ENCODE measurements at regions not wholly inside any gene's neighbourhood (a gene's known extent, or its start where the extent isn't known, plus 50 kb on each side); places are given as distances from the start of the nearest gene placed in this dataset.

DNA sequence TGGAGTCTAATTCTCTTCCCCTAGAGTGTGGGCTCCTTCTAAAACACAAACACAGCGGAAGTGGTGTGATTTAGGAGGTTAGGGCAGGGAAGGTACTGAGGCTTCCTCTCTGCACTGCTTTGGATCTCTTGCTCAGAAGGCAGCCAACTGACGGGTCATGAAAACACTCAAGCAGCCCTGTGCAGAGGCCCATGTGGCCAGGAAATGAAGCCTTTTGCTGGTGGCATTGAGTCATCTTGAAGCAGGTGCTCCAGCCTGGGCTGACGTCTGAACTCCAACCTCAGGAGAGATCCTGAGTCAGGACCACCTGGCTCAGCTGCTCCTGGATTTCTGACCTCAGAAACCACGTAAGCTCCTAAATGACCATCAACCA lies 72.9 kb downstream of the MRM1 start:
- 46% methylated on average over 4 of the region's 4 CpGs for WGBS
- peak in 4 of 9 donors; percentile 3 to 60 (median 18) for DNase-seq (ENCODE audit: low read depth in 6 of 9, low spot score in 9 of 9)
- peaks cover 0 to 12% of the 10 kb centered on the region in 2 donors for H3K27me3 ChIP-seq (ENCODE audit: control insufficient read depth in 2 of 2, insufficient read depth in 1 of 2, low read length in 1 of 2)
- no peaks in the 10 kb centered on the region for H3K36me3 ChIP-seq (ENCODE audit: control insufficient read depth in 2 of 2, insufficient read depth in 2 of 2, low read length in 1 of 2)
- no peaks in the 10 kb centered on the region for H3K9me3 ChIP-seq (ENCODE audit: control insufficient read depth in 2 of 2, insufficient read depth in 1 of 2, low read length in 1 of 2)
- no peak overlapping the region for H3K4me3 ChIP-seq (ENCODE audit: low read length in 2 of 2)
- no peak overlapping the region for H3K27ac ChIP-seq (ENCODE audit: low read depth in 1 of 2, low read length in 1 of 2)
- H3K4me1 ChIP-seq (ENCODE audit: control insufficient read depth in 2 of 2, insufficient read depth in 2 of 2, low read length in 2 of 2), result no peaks in the 10 kb centered on the region

DNA sequence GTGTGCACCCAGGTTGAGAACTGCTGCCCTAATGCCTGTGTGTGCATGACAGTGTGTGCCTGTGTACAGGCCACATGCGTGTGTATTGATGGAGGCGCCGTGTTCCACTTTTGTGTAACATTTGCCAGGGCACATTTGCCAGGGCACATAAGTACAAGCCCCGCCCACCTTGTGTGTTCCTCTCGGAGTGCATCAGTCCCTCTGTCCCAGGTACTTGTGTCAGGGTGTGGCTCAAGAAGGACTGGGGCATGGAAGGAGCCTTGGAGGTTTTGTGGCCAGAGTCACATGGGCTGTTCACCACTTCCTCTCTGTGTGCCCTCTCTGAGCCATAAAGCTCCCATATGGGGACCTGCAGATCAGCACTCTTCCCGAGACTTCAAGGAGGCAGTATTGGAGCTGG lies 73.9 kb downstream of the MRM1 start:
- no peak overlapping the region for H3K4me3 ChIP-seq (ENCODE audit: low read length in 2 of 2)
- H3K9me3 ChIP-seq (ENCODE audit: control insufficient read depth in 2 of 2, insufficient read depth in 1 of 2, low read length in 1 of 2), result no peaks in the 10 kb centered on the region
- 78% methylated on average over 6 of the region's 6 CpGs for WGBS

DNA sequence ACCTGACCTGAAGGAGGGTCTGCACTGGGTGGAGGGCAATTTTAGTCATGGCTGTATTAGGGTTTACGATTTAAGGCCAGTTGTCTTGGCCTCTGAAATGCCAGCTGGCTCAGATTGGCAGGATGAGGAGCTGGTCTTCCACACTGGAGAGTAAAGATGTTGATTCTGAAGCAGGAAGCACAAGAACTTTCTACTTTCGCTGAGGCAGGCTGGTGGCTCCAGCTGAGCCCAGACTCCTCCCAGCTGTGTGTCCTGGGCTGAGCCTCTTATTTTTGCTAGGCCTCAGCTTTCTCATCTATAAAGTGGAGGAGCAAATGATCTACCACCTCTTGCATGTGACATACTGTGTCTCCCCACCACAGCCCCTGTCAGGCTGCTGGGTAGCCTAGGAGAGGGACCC lies 74.4 kb downstream of the MRM1 start:
- no peaks in the 10 kb centered on the region for H3K36me3 ChIP-seq (ENCODE audit: control insufficient read depth in 2 of 2, insufficient read depth in 2 of 2, low read length in 1 of 2)
- H3K4me1 ChIP-seq (ENCODE audit: control insufficient read depth in 2 of 2, insufficient read depth in 2 of 2, low read length in 2 of 2), result no peaks in the 10 kb centered on the region
- no peak overlapping the region for H3K27ac ChIP-seq (ENCODE audit: low read depth in 1 of 2, low read length in 1 of 2)
- 73% methylated on average over 2 of the region's 2 CpGs for WGBS
- peaks cover 0 to 21% of the 10 kb centered on the region in 2 donors for H3K27me3 ChIP-seq (ENCODE audit: control insufficient read depth in 2 of 2, insufficient read depth in 1 of 2, low read length in 1 of 2)
- no peak for DNase-seq (ENCODE audit: low read depth in 6 of 9, low spot score in 9 of 9)
- no peak overlapping the region for H3K4me3 ChIP-seq (ENCODE audit: low read length in 2 of 2)
- H3K9me3 ChIP-seq (ENCODE audit: control insufficient read depth in 2 of 2, insufficient read depth in 1 of 2, low read length in 1 of 2), result no peaks in the 10 kb centered on the region

More for the DNA sequence above, 73.9 kb downstream of the MRM1 start:
- no peak for DNase-seq (ENCODE audit: low read depth in 6 of 9, low spot score in 9 of 9)
- H3K27ac ChIP-seq (ENCODE audit: low read depth in 1 of 2, low read length in 1 of 2), result no peak overlapping the region
- peaks cover 0 to 17% of the 10 kb centered on the region in 2 donors for H3K27me3 ChIP-seq (ENCODE audit: control insufficient read depth in 2 of 2, insufficient read depth in 1 of 2, low read length in 1 of 2)
- no peaks in the 10 kb centered on the region for H3K36me3 ChIP-seq (ENCODE audit: control insufficient read depth in 2 of 2, insufficient read depth in 2 of 2, low read length in 1 of 2)
- H3K4me1 ChIP-seq (ENCODE audit: control insufficient read depth in 2 of 2, insufficient read depth in 2 of 2, low read length in 2 of 2), result no peaks in the 10 kb centered on the region

DNA sequence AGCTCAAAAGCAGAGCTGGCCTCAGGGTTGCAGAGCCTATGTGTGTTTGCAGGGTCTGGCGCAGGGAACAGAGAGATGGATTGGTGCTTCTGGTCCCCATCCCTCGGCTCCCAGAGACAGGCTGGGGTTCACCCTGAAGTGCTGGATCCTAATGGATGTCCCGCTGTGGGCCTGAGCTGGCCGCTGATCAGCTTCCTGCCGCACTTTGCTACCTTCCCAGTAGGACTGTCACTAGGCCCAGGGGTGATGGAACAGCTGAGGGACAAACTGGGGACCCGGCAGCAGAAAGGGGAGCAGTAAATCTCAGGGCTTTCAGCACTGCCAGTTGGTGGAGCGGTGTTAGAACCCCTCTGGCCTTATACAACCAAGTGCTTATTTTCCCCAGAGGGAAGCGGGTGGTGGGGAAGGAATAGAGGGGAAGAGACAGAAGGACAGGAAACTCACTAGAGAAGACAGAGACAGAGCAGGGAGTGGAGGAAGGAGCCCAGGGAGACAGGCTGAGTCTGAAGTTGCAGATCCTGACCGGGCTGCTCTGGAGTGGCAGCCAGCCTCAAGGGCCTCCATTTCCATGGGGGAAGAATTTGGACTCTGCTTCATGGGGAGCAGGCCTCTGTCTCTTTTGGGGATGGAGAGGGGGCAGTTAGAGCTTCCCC lies 78.6 kb downstream of the MRM1 start:
- Histone ChIP-seq H3K36me3 (ENCODE audit: control insufficient read depth in 2 of 2, insufficient read depth in 2 of 2, low read length in 1 of 2) (no peaks in the 10 kb centered on the region), H3K9me3 (ENCODE audit: control insufficient read depth in 2 of 2, insufficient read depth in 1 of 2, low read length in 1 of 2) (no peaks in the 10 kb centered on the region), H3K27me3 (ENCODE audit: control insufficient read depth in 2 of 2, insufficient read depth in 1 of 2, low read length in 1 of 2) (peaks cover 0 to 30% of the 10 kb centered on the region in 2 donors), H3K4me1 (ENCODE audit: control insufficient read depth in 2 of 2, insufficient read depth in 2 of 2, low read length in 2 of 2) (no peaks in the 10 kb centered on the region), H3K27ac (ENCODE audit: low read depth in 1 of 2, low read length in 1 of 2) (no peak overlapping the region), H3K4me3 (ENCODE audit: low read length in 2 of 2) (no peak overlapping the region)
- no peak for DNase-seq (ENCODE audit: low read depth in 6 of 9, low spot score in 9 of 9)
- 91% methylated on average over 9 of the region's 9 CpGs for WGBS

DNA sequence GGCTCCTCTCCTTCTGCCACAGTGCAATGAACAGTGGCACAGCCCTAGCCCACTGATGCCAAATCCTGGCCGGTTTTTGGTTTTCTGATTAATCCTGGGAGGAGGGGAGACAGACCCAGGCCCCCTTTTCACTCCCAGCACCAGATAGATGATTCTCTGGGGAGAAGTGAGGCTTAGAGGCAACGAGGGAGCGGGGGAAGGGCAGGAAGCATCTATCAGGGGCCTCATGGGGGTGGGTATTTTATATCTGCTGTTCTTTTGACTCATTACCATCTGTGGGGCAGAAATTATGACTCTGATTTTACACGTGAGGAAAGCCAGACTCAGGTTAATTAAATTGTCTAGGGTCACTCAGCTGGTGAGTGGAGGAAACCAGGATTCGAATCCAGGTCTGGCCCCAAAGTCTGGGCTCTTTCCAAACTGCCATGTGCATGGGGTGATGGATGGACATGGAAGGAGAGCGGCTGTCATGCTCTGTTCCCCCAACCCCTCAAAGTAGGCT lies 79.4 kb downstream of the MRM1 start:
- no peak for DNase-seq (ENCODE audit: low read depth in 6 of 9, low spot score in 9 of 9)
- Histone ChIP-seq H3K9me3 (ENCODE audit: control insufficient read depth in 2 of 2, insufficient read depth in 1 of 2, low read length in 1 of 2) (no peaks in the 10 kb centered on the region), H3K27me3 (ENCODE audit: control insufficient read depth in 2 of 2, insufficient read depth in 1 of 2, low read length in 1 of 2) (peaks cover 0 to 32% of the 10 kb centered on the region in 2 donors), H3K27ac (ENCODE audit: low read depth in 1 of 2, low read length in 1 of 2) (no peak overlapping the region), H3K36me3 (ENCODE audit: control insufficient read depth in 2 of 2, insufficient read depth in 2 of 2, low read length in 1 of 2) (no peaks in the 10 kb centered on the region), H3K4me3 (ENCODE audit: low read length in 2 of 2) (no peak overlapping the region), H3K4me1 (ENCODE audit: control insufficient read depth in 2 of 2, insufficient read depth in 2 of 2, low read length in 2 of 2) (no peaks in the 10 kb centered on the region)
- WGBS, result 77% methylated on average over 6 of the region's 6 CpGs

DNA sequence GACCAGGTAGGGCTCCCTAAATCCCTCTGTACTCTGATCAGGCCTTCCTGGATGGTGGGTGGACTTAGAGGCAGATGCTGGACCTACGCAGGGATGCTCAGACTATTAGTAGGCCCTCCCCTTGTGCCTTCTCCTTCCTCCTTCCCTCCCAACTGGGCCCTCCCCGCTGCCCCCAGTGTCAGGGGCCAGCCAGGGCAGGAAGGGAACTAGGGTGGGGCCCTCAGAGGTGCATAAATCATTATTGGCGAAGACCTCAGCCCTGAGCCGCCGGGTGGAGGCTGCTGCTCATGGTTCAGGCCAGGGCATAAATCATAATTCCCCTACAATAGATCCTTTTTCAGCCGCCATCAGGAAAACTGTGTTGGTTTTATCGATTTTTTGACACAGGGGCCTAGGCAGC lies 81.4 kb downstream of the MRM1 start:
- H3K9me3 ChIP-seq (ENCODE audit: control insufficient read depth in 2 of 2, insufficient read depth in 1 of 2, low read length in 1 of 2), result no peaks in the 10 kb centered on the region
- peaks cover 0 to 39% of the 10 kb centered on the region in 2 donors for H3K27me3 ChIP-seq (ENCODE audit: control insufficient read depth in 2 of 2, insufficient read depth in 1 of 2, low read length in 1 of 2)
- H3K4me1 ChIP-seq (ENCODE audit: control insufficient read depth in 2 of 2, insufficient read depth in 2 of 2, low read length in 2 of 2), result no peaks in the 10 kb centered on the region
- no peak overlapping the region for H3K27ac ChIP-seq (ENCODE audit: low read depth in 1 of 2, low read length in 1 of 2)
- no peak overlapping the region for H3K4me3 ChIP-seq (ENCODE audit: low read length in 2 of 2)
- WGBS, result 63% methylated on average over 7 of the region's 7 CpGs
- DNase-seq (ENCODE audit: low read depth in 6 of 9, low spot score in 9 of 9), result no peak
- no peaks in the 10 kb centered on the region for H3K36me3 ChIP-seq (ENCODE audit: control insufficient read depth in 2 of 2, insufficient read depth in 2 of 2, low read length in 1 of 2)

DNA sequence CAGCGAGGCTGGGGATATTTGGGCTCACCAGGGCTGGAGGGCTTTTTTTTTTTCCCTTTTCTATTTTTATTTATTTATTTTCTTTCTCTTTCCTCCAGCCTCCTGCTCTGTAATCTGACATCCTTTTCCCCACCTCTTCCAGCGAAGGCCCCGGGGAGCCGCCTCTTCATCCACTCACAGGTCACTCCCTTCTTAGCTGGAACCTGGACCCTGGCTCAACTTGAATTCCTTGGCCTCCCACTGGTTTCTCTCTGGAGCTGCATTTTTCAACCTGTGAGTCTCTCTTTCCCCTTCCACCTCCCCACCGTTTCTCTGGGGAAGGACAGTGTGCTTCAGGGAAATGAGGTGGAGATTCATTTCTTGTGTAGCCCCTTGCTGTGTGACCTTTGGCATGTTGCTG lies 82.0 kb downstream of the MRM1 start:
- no peak overlapping the region for H3K4me3 ChIP-seq (ENCODE audit: low read length in 2 of 2)
- WGBS, result 84% methylated on average over 5 of the region's 5 CpGs
- no peaks in the 10 kb centered on the region for H3K36me3 ChIP-seq (ENCODE audit: control insufficient read depth in 2 of 2, insufficient read depth in 2 of 2, low read length in 1 of 2)
- no peaks in the 10 kb centered on the region for H3K9me3 ChIP-seq (ENCODE audit: control insufficient read depth in 2 of 2, insufficient read depth in 1 of 2, low read length in 1 of 2)
- no peaks in the 10 kb centered on the region for H3K4me1 ChIP-seq (ENCODE audit: control insufficient read depth in 2 of 2, insufficient read depth in 2 of 2, low read length in 2 of 2)
- no peak for DNase-seq (ENCODE audit: low read depth in 6 of 9, low spot score in 9 of 9)
- H3K27ac ChIP-seq (ENCODE audit: low read depth in 1 of 2, low read length in 1 of 2), result no peak overlapping the region
- H3K27me3 ChIP-seq (ENCODE audit: control insufficient read depth in 2 of 2, insufficient read depth in 1 of 2, low read length in 1 of 2), result peaks cover 0 to 42% of the 10 kb centered on the region in 2 donors

DNA sequence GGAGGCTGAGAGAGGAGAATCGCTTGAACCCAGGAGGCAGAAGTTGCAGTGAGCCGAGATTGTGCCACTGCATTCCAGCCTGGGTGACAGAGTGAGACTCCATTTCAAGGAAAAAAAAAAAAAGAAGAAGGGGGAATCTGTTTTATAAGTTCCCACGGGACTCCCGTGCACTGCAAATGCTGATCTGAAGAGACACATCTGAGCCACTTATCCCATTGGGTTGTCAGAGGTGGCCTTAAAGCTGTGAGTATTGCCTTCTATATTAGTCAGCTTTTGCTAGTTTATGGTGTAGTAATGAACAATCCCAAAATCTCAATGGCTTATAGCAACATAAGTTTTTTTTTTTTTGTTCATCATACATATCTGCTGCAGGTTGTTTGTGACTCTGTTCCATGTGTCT lies 82.8 kb downstream of the MRM1 start:
- WGBS, result 94% methylated on average over 4 of the region's 4 CpGs
- H3K9me3 ChIP-seq (ENCODE audit: control insufficient read depth in 2 of 2, insufficient read depth in 1 of 2, low read length in 1 of 2), result no peaks in the 10 kb centered on the region

DNA sequence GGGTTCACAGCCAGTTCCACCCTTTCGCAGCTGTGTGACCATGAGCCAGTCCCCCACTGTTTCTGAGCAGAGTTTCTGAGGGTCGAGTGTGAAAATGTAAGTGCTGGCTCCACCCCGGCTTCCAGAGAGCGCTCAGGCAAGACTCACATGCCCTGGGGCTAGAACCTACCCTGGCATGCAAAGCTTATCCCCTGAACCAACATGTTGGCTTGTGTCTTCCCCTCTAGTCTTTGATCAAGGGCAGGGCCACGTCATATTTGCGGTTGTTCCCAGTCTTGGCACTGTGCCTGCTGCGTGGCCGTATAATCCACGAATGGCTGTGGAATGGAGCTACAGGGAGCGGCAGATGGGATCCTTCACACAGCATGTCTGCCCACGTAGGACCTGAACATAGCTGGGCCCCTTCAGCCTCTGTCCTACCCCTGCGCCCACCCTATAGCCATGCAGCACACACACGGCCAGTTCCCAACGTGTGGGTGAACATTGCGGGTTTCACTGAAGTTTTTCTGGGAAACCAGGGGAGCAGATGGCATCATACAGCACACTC lies 84.8 kb downstream of the MRM1 start:
- H3K9me3 ChIP-seq (ENCODE audit: control insufficient read depth in 2 of 2, insufficient read depth in 1 of 2, low read length in 1 of 2), result no peaks in the 10 kb centered on the region
- no peak for DNase-seq (ENCODE audit: low read depth in 6 of 9, low spot score in 9 of 9)
- H3K4me3 ChIP-seq (ENCODE audit: low read length in 2 of 2), result no peak overlapping the region
- H3K36me3 ChIP-seq (ENCODE audit: control insufficient read depth in 2 of 2, insufficient read depth in 2 of 2, low read length in 1 of 2), result no peaks in the 10 kb centered on the region
- H3K4me1 ChIP-seq (ENCODE audit: control insufficient read depth in 2 of 2, insufficient read depth in 2 of 2, low read length in 2 of 2), result no peaks in the 10 kb centered on the region
- H3K27me3 ChIP-seq (ENCODE audit: control insufficient read depth in 2 of 2, insufficient read depth in 1 of 2, low read length in 1 of 2), result peaks cover 3 to 36% of the 10 kb centered on the region in 2 donors
- no peak overlapping the region for H3K27ac ChIP-seq (ENCODE audit: low read depth in 1 of 2, low read length in 1 of 2)
- WGBS, result 86% methylated on average over 15 of the region's 15 CpGs

More for the DNA sequence above, 82.8 kb downstream of the MRM1 start:
- no peak overlapping the region for H3K27ac ChIP-seq (ENCODE audit: low read depth in 1 of 2, low read length in 1 of 2)
- no peak overlapping the region for H3K4me3 ChIP-seq (ENCODE audit: low read length in 2 of 2)
- H3K36me3 ChIP-seq (ENCODE audit: control insufficient read depth in 2 of 2, insufficient read depth in 2 of 2, low read length in 1 of 2), result no peaks in the 10 kb centered on the region
- DNase-seq (ENCODE audit: low read depth in 6 of 9, low spot score in 9 of 9), result no peak
- no peaks in the 10 kb centered on the region for H3K4me1 ChIP-seq (ENCODE audit: control insufficient read depth in 2 of 2, insufficient read depth in 2 of 2, low read length in 2 of 2)
- peaks cover 0 to 42% of the 10 kb centered on the region in 2 donors for H3K27me3 ChIP-seq (ENCODE audit: control insufficient read depth in 2 of 2, insufficient read depth in 1 of 2, low read length in 1 of 2)

All from thymus (tissue), 11 donors.